Liver (tissue), 8 donors: ENCODE measurements at regions not wholly inside any gene's neighbourhood (a gene's known extent, or its start where the extent isn't known, plus 50 kb on each side); places are given as distances from the start of the nearest gene placed in this dataset.

Experiments
- DNase-seq: peaks from one replicate; pipeline ENCODE4 v3.0.0-alpha.2; 2017; ENCODE audit warnings: low spot score
- H3K27ac ChIP-seq, 2 donors: one replicate each; pipeline ENCODE4 v1.7.0; 2013; ENCODE audit warnings: inconsistent platforms in 2 of 2, low read length in 2 of 2, control low read depth in 1 of 2, low read depth in 1 of 2, mild to moderate bottlenecking in 1 of 2
- H3K27me3 ChIP-seq, 4 donors: one replicate each; pipeline versions ENCODE4 v1.6.1 to v1.7.0; 2013; ENCODE audit warnings: low read length in 3 of 4, inconsistent platforms in 1 of 4, mild to moderate bottlenecking in 1 of 4, moderate library complexity in 1 of 4; ENCODE audit not compliant: control insufficient read depth in 4 of 4, insufficient read depth in 4 of 4
- H3K36me3 ChIP-seq, 4 donors: one replicate each; pipeline versions ENCODE4 v1.6.1 to v1.7.0; 2013; ENCODE audit warnings: low read length in 3 of 4, mild to moderate bottlenecking in 3 of 4, low read depth in 1 of 4, moderate library complexity in 1 of 4; ENCODE audit not compliant: control insufficient read depth in 4 of 4, insufficient read depth in 3 of 4
- H3K4me1 ChIP-seq, 4 donors: one replicate each; pipeline versions ENCODE4 v1.6.1 to v1.7.0; 2013; ENCODE audit warnings: low read length in 3 of 4, mild to moderate bottlenecking in 3 of 4, moderate library complexity in 1 of 4; ENCODE audit not compliant: control insufficient read depth in 4 of 4, insufficient read depth in 4 of 4
- H3K4me3 ChIP-seq, 3 donors: one replicate each; pipeline versions ENCODE4 v1.6.1 to v1.7.0; 2013; ENCODE audit warnings: low read length in 3 of 3, control low read depth in 1 of 3, low read depth in 1 of 3, mild to moderate bottlenecking in 1 of 3
- H3K9ac ChIP-seq, 2 donors: one replicate each; pipeline ENCODE4 v1.7.0; 2013; ENCODE audit warnings: low read length in 2 of 2, mild to moderate bottlenecking in 2 of 2, moderate library complexity in 2 of 2, control low read depth in 1 of 2, low read depth in 1 of 2
- H3K9me3 ChIP-seq, 4 donors: one replicate each; pipeline versions ENCODE4 v1.6.1 to v1.7.0; 2013; ENCODE audit warnings: low read length in 3 of 4; ENCODE audit not compliant: control insufficient read depth in 4 of 4
- ATF3 ChIP-seq: IDR thresholded peaks from 2 replicates; pipeline ENCODE4 v1.6.1; 2016; ENCODE audit warnings: antibody characterized with exemption
- CTCF ChIP-seq: fragments of 150-350 bp; IDR thresholded peaks from 2 replicates; pipeline ENCODE4 v1.5.1; 2017; ENCODE audit warnings: improper control_type of control experiment, low read depth, low read length; ENCODE audit not compliant: missing input control
- EGR1 ChIP-seq, 2 donors: IDR thresholded peaks; 2 replicates each; pipeline ENCODE4 v1.6.1; 2016 to 2018; ENCODE audit warnings: antibody characterized with exemption in 2 of 2, low read depth in 2 of 2
- FOXA1 ChIP-seq: IDR thresholded peaks from 2 replicates; pipeline ENCODE4 v1.6.1; 2016; ENCODE audit warnings: antibody characterized with exemption
- FOXA2 ChIP-seq: IDR thresholded peaks from 2 replicates; pipeline ENCODE4 v1.6.1; 2016; ENCODE audit warnings: antibody characterized with exemption
- GABPA ChIP-seq, 2 donors: IDR thresholded peaks in 1 of 2; conservative IDR thresholded peaks in 1 of 2; 2 replicates each; pipeline ENCODE4 v1.6.1; 2016; ENCODE audit warnings: antibody characterized with exemption in 2 of 2, mild to moderate bottlenecking in 1 of 2, moderate library complexity in 1 of 2
- HNF4A ChIP-seq, 2 donors: conservative IDR thresholded peaks; 2 replicates each; pipeline ENCODE4 v1.6.1; 2016; ENCODE audit warnings: antibody characterized with exemption in 2 of 2, mild to moderate bottlenecking in 2 of 2
- HNF4G ChIP-seq: IDR thresholded peaks from 2 replicates; pipeline ENCODE4 v1.6.1; 2016; ENCODE audit warnings: antibody characterized with exemption
- JUND ChIP-seq, 2 donors: IDR thresholded peaks; 2 replicates each; pipeline ENCODE4 v1.6.1; 2016; ENCODE audit warnings: antibody characterized with exemption in 2 of 2
- MAX ChIP-seq: IDR thresholded peaks from 2 replicates; pipeline ENCODE4 v1.6.1; 2016; ENCODE audit warnings: antibody characterized with exemption
- NR2F2 ChIP-seq: IDR thresholded peaks from 2 replicates; pipeline ENCODE4 v1.6.1; 2016; ENCODE audit warnings: antibody characterized with exemption
- RAD21 ChIP-seq, 2 donors: IDR thresholded peaks; 2 replicates each; pipeline ENCODE4 v1.6.1; 2016; ENCODE audit warnings: antibody characterized with exemption in 2 of 2, mild to moderate bottlenecking in 2 of 2
- REST ChIP-seq: IDR thresholded peaks from 2 replicates; pipeline ENCODE4 v1.6.1; 2016; ENCODE audit warnings: antibody characterized with exemption, mild to moderate bottlenecking
- RXRA ChIP-seq, 2 donors: IDR thresholded peaks; 2 replicates each; pipeline ENCODE4 v1.6.1; 2017 to 2018; ENCODE audit warnings: antibody characterized with exemption in 2 of 2, mild to moderate bottlenecking in 1 of 2
- SP1 ChIP-seq: IDR thresholded peaks from 2 replicates; pipeline ENCODE4 v1.6.1; 2018; ENCODE audit warnings: antibody characterized with exemption, mild to moderate bottlenecking
- TAF1 ChIP-seq: conservative IDR thresholded peaks from 2 replicates; pipeline ENCODE4 v1.6.1; 2016; ENCODE audit warnings: antibody characterized with exemption, mild to moderate bottlenecking
- YY1 ChIP-seq: IDR thresholded peaks from 2 replicates; pipeline ENCODE4 v1.6.1; 2016; ENCODE audit warnings: antibody characterized with exemption, mild to moderate bottlenecking
- ZBTB33 ChIP-seq: IDR thresholded peaks from 2 replicates; pipeline ENCODE4 v1.6.1; 2016; ENCODE audit warnings: antibody characterized with exemption
- WGBS: extraction: QIAGEN DNeasy Blood & Tissue Kit; methylation state at CpG from one replicate; pipeline ENCODE4 v1.1.7; 2013; 5-methylcytosine and 5-hydroxymethylcytosine counted together
- donor health status: healthy.
- donor health status: healthy.
- donor health status: healthy.
- donor health status: healthy.
- donor health status: healthy.

- DNase-seq = no peak
- Histone ChIP-seq H3K36me3 (no peaks in the 10 kb centered on the region), H3K9me3 (no peaks in the 10 kb centered on the region), H3K4me1 (peaks cover 0 to 17% (median 10%) of the 10 kb centered on the region in 4 donors), H3K4me3 (no peak overlapping the region), H3K9ac (no peak overlapping the region), H3K27me3 (no peaks in the 10 kb centered on the region), H3K27ac (no peak overlapping the region)
- TF ChIP-seq JUND (IDR thresholded peaks at IDR 0.05) (no peak), HNF4A (conservative IDR thresholded peaks at IDR 0.05) (no peak), MAX (no peak), YY1 (no peak), RAD21 (IDR thresholded peaks at IDR 0.05) (no peak), GABPA (IDR thresholded peaks at IDR 0.05 in 1 of 2, conservative IDR thresholded peaks at IDR 0.05 in 1 of 2) (no peak), CTCF (no peak), RXRA (IDR thresholded peaks at IDR 0.05) (no peak), HNF4G (no peak), REST (no peak), NR2F2 (no peak), TAF1 (no peak), ZBTB33 (no peak), EGR1 (IDR thresholded peaks at IDR 0.05; ENCODE audit: low read depth in 2 of 2) (no peak), ATF3 (no peak), FOXA1 (no peak), SP1 (no peak)
Observed at GRCh38 chr18:50466634-50467033, 91.8 kb downstream of the SKA1 start.

GRCh38 chr18:50468807-50469206, 91.1 kb upstream of the MAPK4 start:
- WGBS = 74% methylated on average over 2 of the region's 2 CpGs
- H3K27ac ChIP-seq = peak overlapping the region in 1 of 2 donors; percentile 59
- no peaks in the 10 kb centered on the region for H3K27me3 ChIP-seq
- no peak overlapping the region for H3K4me3 ChIP-seq
- H3K9ac ChIP-seq = no peak overlapping the region
- DNase-seq = no peak
- H3K4me1 ChIP-seq = peaks cover 0 to 17% (median 10%) of the 10 kb centered on the region in 4 donors
- no peaks in the 10 kb centered on the region for H3K36me3 ChIP-seq
- H3K9me3 ChIP-seq = no peaks in the 10 kb centered on the region
- TF ChIP-seq SP1 (no peak), ATF3 (no peak), REST (no peak), ZBTB33 (no peak), HNF4G (no peak), MAX (no peak), TAF1 (no peak), FOXA2 (no peak), YY1 (no peak), GABPA (IDR thresholded peaks at IDR 0.05 in 1 of 2, conservative IDR thresholded peaks at IDR 0.05 in 1 of 2) (no peak)
